Neuronal stem cell (in vitro differentiated cells): ENCODE measurements at regions not wholly inside any gene's neighbourhood (a gene's known extent, or its start where the extent isn't known, plus 50 kb on each side); places are given as distances from the start of the nearest gene placed in this dataset.

Experiments
- DNase-seq: peaks from one replicate; pipeline ENCODE4 v3.0.0-alpha.2; 2013; ENCODE audit warnings: low spot score
- H2AFZ ChIP-seq: one replicate; pipeline ENCODE4 v1.6.1; 2013; ENCODE audit warnings: mild to moderate bottlenecking, low read length, inconsistent platforms
- H2AK5ac ChIP-seq: 2 replicates; pipeline ENCODE4 v1.6.1; 2013; ENCODE audit warnings: low read depth, mild to moderate bottlenecking, inconsistent platforms, low read length, moderate library complexity, mixed read lengths
- H2BK120ac ChIP-seq: 2 replicates; pipeline ENCODE4 v1.6.1; 2013; ENCODE audit warnings: low read depth, mild to moderate bottlenecking, inconsistent platforms, low read length, moderate library complexity, mixed read lengths
- H2BK12ac ChIP-seq: one replicate; pipeline ENCODE4 v1.6.1; 2013; ENCODE audit warnings: low read length, inconsistent platforms
- H2BK15ac ChIP-seq: 2 replicates; pipeline ENCODE4 v1.6.1; 2013; ENCODE audit warnings: mild to moderate bottlenecking, low read length, inconsistent platforms, mixed read lengths
- H2BK5ac ChIP-seq: one replicate; pipeline ENCODE4 v1.6.1; 2013; ENCODE audit warnings: inconsistent platforms, mild to moderate bottlenecking, low read length, moderate library complexity
- H3K14ac ChIP-seq: one replicate; pipeline ENCODE4 v1.6.1; 2013; ENCODE audit warnings: low read length, inconsistent platforms
- H3K18ac ChIP-seq: 2 replicates; pipeline ENCODE4 v1.6.1; 2013; ENCODE audit warnings: low read length, inconsistent platforms
- H3K23ac ChIP-seq: 2 replicates; pipeline ENCODE4 v1.6.1; 2013; ENCODE audit warnings: low read depth, mild to moderate bottlenecking, mixed read lengths, low read length, inconsistent platforms; ENCODE audit not compliant: poor library complexity
- H3K27ac ChIP-seq: replicated peaks from 3 replicates; pipeline ENCODE4 v1.5.1; 2013; ENCODE audit warnings: low read length, inconsistent platforms
- H3K27me3 ChIP-seq, 3 experiments: 2 replicates each; pipeline ENCODE4 v1.6.1; 2013; ENCODE audit warnings: low read length in 3 of 3, mild to moderate bottlenecking in 2 of 3, inconsistent platforms in 1 of 3, low read depth in 1 of 3, mixed read lengths in 1 of 3, moderate library complexity in 1 of 3; ENCODE audit not compliant: control insufficient read depth in 3 of 3, insufficient read depth in 3 of 3
- H3K36me3 ChIP-seq, 2 donors: replicated peaks in 1 of 2; 2 replicates each; pipeline ENCODE4 v1.6.1; 2013; ENCODE audit warnings: low read length in 2 of 2; ENCODE audit not compliant: control insufficient read depth in 2 of 2, insufficient read depth in 2 of 2
- H3K4ac ChIP-seq: 2 replicates; pipeline ENCODE4 v1.6.1; 2013; ENCODE audit warnings: inconsistent platforms, mild to moderate bottlenecking, low read length, moderate library complexity
- H3K4me1 ChIP-seq, 2 donors: 1 replicate in 1 of 2; 2 replicates in 1 of 2; pipeline ENCODE4 v1.6.1; 2013; ENCODE audit warnings: low read length in 2 of 2, low read depth in 1 of 2; ENCODE audit not compliant: control insufficient read depth in 2 of 2, insufficient read depth in 1 of 2
- H3K4me2 ChIP-seq: one replicate; pipeline ENCODE4 v1.6.1; 2013; ENCODE audit warnings: mild to moderate bottlenecking, low read length, inconsistent platforms; ENCODE audit not compliant: insufficient read depth, poor library complexity, severe bottlenecking
- H3K4me3 ChIP-seq, 2 donors: 2 replicates each; pipeline ENCODE4 v1.5.1; 2013; ENCODE audit warnings: low read length in 2 of 2, mild to moderate bottlenecking in 2 of 2, inconsistent platforms in 1 of 2, moderate library complexity in 1 of 2
- H3K79me1 ChIP-seq: one replicate; pipeline ENCODE4 v1.6.1; 2013; ENCODE audit warnings: low read depth, mild to moderate bottlenecking, inconsistent platforms, low read length, moderate library complexity
- H3K9ac ChIP-seq: one replicate; pipeline ENCODE4 v1.6.1; 2013; ENCODE audit warnings: mild to moderate bottlenecking, low read depth, low read length, inconsistent platforms; ENCODE audit not compliant: poor library complexity
- H3K9me3 ChIP-seq, 2 donors: replicated peaks in 1 of 2; 2 replicates each; pipeline versions ENCODE3 to v1.6.1; 2013; ENCODE audit warnings: low read length in 2 of 2, mild to moderate bottlenecking in 2 of 2, inconsistent platforms in 1 of 2, low read depth in 1 of 2, mixed read lengths in 1 of 2, moderate library complexity in 1 of 2; ENCODE audit not compliant: control insufficient read depth in 2 of 2, insufficient read depth in 1 of 2
- H4K8ac ChIP-seq: one replicate; pipeline ENCODE4 v1.6.1; 2013; ENCODE audit warnings: low read depth, mild to moderate bottlenecking, inconsistent platforms, low read length, moderate library complexity
- H4K91ac ChIP-seq: one replicate; pipeline ENCODE4 v1.6.1; 2013; ENCODE audit warnings: low read length, low read depth, mild to moderate bottlenecking, inconsistent platforms; ENCODE audit not compliant: poor library complexity
- WGBS, 2 donors: extraction: QIAGEN DNeasy Blood & Tissue Kit; methylation state at CpG; one replicate each; pipeline ENCODE4 v1.1.7; 2013; ENCODE audit warnings: missing lambda C conversion rate in 2 of 2, mixed read lengths in 1 of 2; ENCODE audit not compliant: insufficient read length in 2 of 2, insufficient replicate concordance in 1 of 2; ENCODE audit errors: extremely low coverage in 2 of 2; 5-methylcytosine and 5-hydroxymethylcytosine counted together

DNA sequence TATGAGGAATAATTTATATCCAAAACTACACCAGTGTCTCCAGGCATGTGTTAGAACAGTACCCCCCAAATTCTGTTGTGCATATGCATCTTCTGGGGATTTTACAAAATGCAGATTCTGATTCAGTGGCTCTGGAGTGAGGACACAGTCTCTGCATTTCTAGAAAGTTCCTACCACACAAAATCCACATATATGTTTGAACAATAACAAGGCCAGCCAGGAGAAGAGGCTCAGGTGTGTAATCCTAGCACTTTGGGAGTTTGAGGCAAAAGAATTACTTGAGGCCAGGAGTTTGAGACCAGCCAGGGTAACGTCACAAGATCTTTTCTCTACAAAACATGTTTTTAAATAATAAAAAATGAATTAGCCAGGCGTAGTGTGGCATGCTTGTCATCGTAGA lies 84.9 kb downstream of the ZNF280B start:
- no peak overlapping the region for H4K91ac ChIP-seq
- no peak overlapping the region for H2AFZ ChIP-seq
- H3K27ac ChIP-seq: no peak overlapping the region
- peaks cover 3% of the 10 kb centered on the region in 2 donors for H3K4me1 ChIP-seq
- no peak overlapping the region for H2AK5ac ChIP-seq
- H3K9ac ChIP-seq: no peak overlapping the region
- H2BK15ac ChIP-seq: no peak overlapping the region
- H2BK12ac ChIP-seq: no peak overlapping the region
- H3K4me2 ChIP-seq: no peak overlapping the region
- H2BK120ac ChIP-seq: no peak overlapping the region
- no CpG with 5 or more reads among the region's 3 CpGs for WGBS, 2 donors
- H3K23ac ChIP-seq: no peak overlapping the region
- no peaks in the 10 kb centered on the region for H3K9me3 ChIP-seq
- H4K8ac ChIP-seq: no peak overlapping the region
- H3K4me3 ChIP-seq: no peak overlapping the region
- H3K18ac ChIP-seq: no peak overlapping the region
- H3K14ac ChIP-seq: no peak overlapping the region
- DNase-seq: no peak
- H3K36me3 ChIP-seq: no peaks in the 10 kb centered on the region
- H3K79me1 ChIP-seq: no peaks in the 10 kb centered on the region
- peaks cover 2 to 27% (median 22%) of the 10 kb centered on the region in 3 experiments for H3K27me3 ChIP-seq
- H3K4ac ChIP-seq: no peak overlapping the region
- no peak overlapping the region for H2BK5ac ChIP-seq

DNA sequence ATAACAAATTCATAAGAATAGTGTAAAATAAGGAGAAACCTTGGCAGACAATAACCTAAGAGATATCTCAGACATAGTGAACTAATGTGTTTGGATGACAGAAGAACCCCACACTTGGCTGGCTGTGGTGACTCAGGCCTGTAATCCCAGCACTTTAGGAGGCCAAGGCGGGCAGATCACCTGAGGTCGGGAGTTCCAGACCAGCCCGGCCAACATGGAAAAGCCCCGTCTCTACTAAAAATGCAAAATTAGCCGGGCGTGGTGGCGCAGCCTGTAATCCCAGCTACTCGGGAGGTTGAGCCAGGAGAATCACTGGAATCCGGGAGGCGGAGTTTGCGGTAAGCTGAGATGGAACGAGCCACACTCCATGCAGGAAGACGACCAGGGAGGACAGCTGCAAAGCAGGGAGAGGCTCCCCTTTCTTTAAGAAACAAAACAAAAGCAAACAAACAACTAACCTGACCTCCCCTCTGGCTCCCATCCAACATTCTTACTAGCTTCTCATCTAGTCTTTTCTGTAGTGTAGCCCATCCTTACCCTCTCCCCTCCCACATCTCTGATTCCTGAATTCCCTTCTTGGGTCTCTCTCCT lies 84.2 kb downstream of the ZNF280B start:
- H3K9ac ChIP-seq: no peak overlapping the region
- H3K79me1 ChIP-seq: no peaks in the 10 kb centered on the region
- H3K14ac ChIP-seq: no peak overlapping the region
- no peak overlapping the region for H2AFZ ChIP-seq
- no peak overlapping the region for H4K8ac ChIP-seq
- no peak overlapping the region for H3K4me3 ChIP-seq
- H3K27ac ChIP-seq: no peak overlapping the region
- H4K91ac ChIP-seq: no peak overlapping the region
- no CpG with 5 or more reads among the region's 13 CpGs for WGBS, 2 donors
- peaks cover 3% of the 10 kb centered on the region in 2 donors for H3K4me1 ChIP-seq
- no peak overlapping the region for H2BK15ac ChIP-seq
- H2BK120ac ChIP-seq: no peak overlapping the region
- no peak overlapping the region for H3K4me2 ChIP-seq
- H2BK12ac ChIP-seq: no peak overlapping the region
- H3K4ac ChIP-seq: no peak overlapping the region
- H3K36me3 ChIP-seq: no peaks in the 10 kb centered on the region
- no peak overlapping the region for H2BK5ac ChIP-seq
- no peaks in the 10 kb centered on the region for H3K9me3 ChIP-seq
- H3K27me3 ChIP-seq: peaks cover 2 to 23% (median 22%) of the 10 kb centered on the region in 3 experiments
- no peak overlapping the region for H3K18ac ChIP-seq
- no peak for DNase-seq
- H2AK5ac ChIP-seq: no peak overlapping the region
- no peak overlapping the region for H3K23ac ChIP-seq

DNA sequence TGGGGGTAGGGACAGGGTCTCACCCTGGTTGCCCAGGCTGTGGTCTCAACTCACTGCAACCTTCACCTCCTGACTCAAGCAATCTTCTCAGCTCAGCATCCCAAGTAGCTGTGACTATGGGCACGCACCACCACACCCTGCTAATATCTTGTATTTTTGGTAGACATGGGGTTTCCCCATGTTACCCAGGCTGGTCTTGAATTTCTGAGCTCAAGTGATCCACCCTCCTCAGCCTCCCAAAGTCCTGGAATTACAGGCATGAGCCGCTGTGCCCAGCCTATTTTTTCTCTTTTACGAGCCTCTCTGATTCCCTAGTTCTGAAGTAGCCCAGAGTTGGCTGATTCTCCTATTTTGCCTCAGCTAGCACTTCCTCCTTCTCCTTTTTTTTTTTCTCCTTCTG lies 83.6 kb downstream of the ZNF280B start:
- peaks cover 3% of the 10 kb centered on the region in 2 donors for H3K4me1 ChIP-seq
- no peaks in the 10 kb centered on the region for H3K9me3 ChIP-seq
- H3K27ac ChIP-seq: no peak overlapping the region
- H3K36me3 ChIP-seq: no peaks in the 10 kb centered on the region
- H2AK5ac ChIP-seq: no peak overlapping the region
- H3K18ac ChIP-seq: no peak overlapping the region
- no CpG with 5 or more reads among the region's 3 CpGs for WGBS, 2 donors
- H2BK12ac ChIP-seq: no peak overlapping the region
- no peak overlapping the region for H2BK15ac ChIP-seq
- no peak overlapping the region for H3K9ac ChIP-seq
- no peak overlapping the region for H2BK5ac ChIP-seq
- no peak overlapping the region for H2AFZ ChIP-seq
- no peaks in the 10 kb centered on the region for H3K79me1 ChIP-seq
- no peak overlapping the region for H3K4ac ChIP-seq
- no peak for DNase-seq
- H2BK120ac ChIP-seq: no peak overlapping the region
- no peak overlapping the region for H3K23ac ChIP-seq
- no peak overlapping the region for H3K4me2 ChIP-seq
- no peak overlapping the region for H3K4me3 ChIP-seq
- H4K8ac ChIP-seq: no peak overlapping the region
- no peak overlapping the region for H4K91ac ChIP-seq
- H3K27me3 ChIP-seq: peaks cover 2 to 28% (median 18%) of the 10 kb centered on the region in 3 experiments
- H3K14ac ChIP-seq: no peak overlapping the region

DNA sequence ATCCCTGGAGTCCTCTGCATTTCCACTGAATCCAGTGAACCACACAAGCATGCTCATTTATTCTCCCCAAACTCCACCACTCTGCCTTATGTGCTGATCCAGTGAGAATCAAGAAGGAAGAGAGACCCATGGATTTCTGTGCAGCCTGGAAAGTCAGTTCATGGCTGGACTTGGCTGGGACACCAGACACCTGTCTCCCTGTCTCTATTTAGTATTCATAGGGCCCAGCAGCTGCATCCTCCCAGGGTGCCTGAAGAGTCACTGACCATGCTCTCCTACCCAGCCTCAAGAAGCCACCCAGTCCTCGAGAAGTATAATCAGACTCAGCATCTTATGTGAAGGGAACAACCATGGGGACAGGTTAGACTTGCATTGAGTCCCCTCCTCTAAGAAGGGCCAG lies 83.2 kb downstream of the ZNF280B start:
- Histone ChIP-seq H2BK12ac (no peak overlapping the region), H3K79me1 (no peaks in the 10 kb centered on the region), H3K27me3 (peaks cover 2 to 25% (median 14%) of the 10 kb centered on the region in 3 experiments), H3K9me3 (no peaks in the 10 kb centered on the region), H2BK120ac (no peak overlapping the region), H3K23ac (no peak overlapping the region), H3K36me3 (no peaks in the 10 kb centered on the region), H4K8ac (no peak overlapping the region), H2BK5ac (no peak overlapping the region), H3K9ac (no peak overlapping the region), H2BK15ac (no peak overlapping the region), H2AK5ac (no peak overlapping the region), H3K4ac (no peak overlapping the region), H3K14ac (no peak overlapping the region), H2AFZ (no peak overlapping the region), H3K27ac (no peak overlapping the region), H3K18ac (no peak overlapping the region), H3K4me3 (no peak overlapping the region), H4K91ac (no peak overlapping the region), H3K4me1 (peaks cover 3% of the 10 kb centered on the region in 2 donors), H3K4me2 (no peak overlapping the region)
- DNase-seq: no peak
- no CpG with 5 or more reads among the region's 1 CpG for WGBS, 2 donors
